Heart left ventricle (tissue), 16 donors: ENCODE measurements at regions not wholly inside any gene's neighbourhood (a gene's known extent, or its start where the extent isn't known, plus 50 kb on each side); places are given as distances from the start of the nearest gene placed in this dataset.
"Not testable (repeated sequence)": the region's sequence is repeated elsewhere in the genome, so short reads cannot be mapped to it uniquely, and the experiment has no call there.

Source experiments
- ATAC-seq, 4 donors: fragments of 200-7000 bp; cut with Tn5 transposase; one replicate each; pipeline ENCODE4 v1.9.1; 2020 to 2022; ENCODE audit warnings: moderate library complexity in 4 of 4, mild to moderate bottlenecking in 3 of 4, moderate number of reproducible peaks in 1 of 4
- DNase-seq, 5 donors: peaks; one replicate each; pipeline ENCODE4 v3.0.0-alpha.2; 2020
- H3K27ac ChIP-seq, 12 donors: fragments of 200-600 bp; sonication (generic) in 4 of 12; one replicate each; pipeline versions ENCODE4 v1.5.0 to v1.8.0; 2016 to 2022; ENCODE audit warnings: mild to moderate bottlenecking in 2 of 12
- H3K27me3 ChIP-seq, 9 donors: fragments of 200-600 bp; sonication (generic) in 2 of 9; one replicate each; pipeline versions ENCODE4 v1.5.1 to v1.8.0; 2016 to 2022; ENCODE audit warnings: mild to moderate bottlenecking in 3 of 9
- H3K36me3 ChIP-seq, 9 donors: fragments of 200-600 bp; sonication (generic) in 2 of 9; one replicate each; pipeline versions ENCODE4 v1.5.0 to v1.8.0; 2018 to 2022; ENCODE audit warnings: mild to moderate bottlenecking in 2 of 9
- H3K4me1 ChIP-seq, 12 donors: fragments of 200-600 bp; sonication (generic) in 4 of 12; one replicate each; pipeline versions ENCODE4 v1.5.0 to v1.8.0; 2016 to 2022; ENCODE audit warnings: mild to moderate bottlenecking in 3 of 12
- H3K4me3 ChIP-seq, 12 donors: fragments of 200-600 bp; sonication (generic) in 4 of 12; one replicate each; pipeline versions ENCODE4 v1.5.0 to v1.8.0; 2017 to 2022; ENCODE audit warnings: mild to moderate bottlenecking in 9 of 12, moderate library complexity in 4 of 12
- H3K9me3 ChIP-seq, 12 donors: fragments of 200-600 bp; sonication (generic) in 4 of 12; one replicate each; pipeline versions ENCODE4 v1.5.0 to v1.8.0; 2016 to 2022; ENCODE audit warnings: mild to moderate bottlenecking in 1 of 12
- POLR2A ChIP-seq, 2 donors: fragments of 450-650 bp; IDR thresholded peaks; one replicate each; pipeline ENCODE4 v1.6.1; 2017; ENCODE audit warnings: antibody characterized with exemption in 2 of 2, mild to moderate bottlenecking in 2 of 2, moderate library complexity in 2 of 2
- WGBS, 4 donors: extraction: QIAGEN DNeasy Blood & Tissue Kit in 2 of 4; methylation state at CpG; one replicate each; pipeline versions ENCODE4 v1.1.5 to v1.1.7; 2013 to 2018; 5-methylcytosine and 5-hydroxymethylcytosine counted together
- intact Hi-C, 10 donors: fragments of 100-400 bp; cut with DNase I; formaldehyde crosslinking; loops; one replicate each; pipeline versions ENCODE4 v1.11.1 to v1.14.2; 2022
- TF ChIP-seq, protein P1 (sequence below), 12 donors: fragments of 200-600 bp; sonication (generic) in 4 of 12; IDR thresholded peaks; one replicate each; pipeline versions ENCODE4 v1.5.0 to v1.8.0; 2018 to 2022; ENCODE audit warnings: antibody characterized with exemption in 12 of 12, mild to moderate bottlenecking in 5 of 12
- donor health status: ischemic (EF 13 %, LVEDD 7.1; RV severe dilation, severe dysfunction).
- donor health status: healthy with polysubstance abuse.
- donor health status: DM: no; HTN: yes; CAD: no.
- donor health status: DM: no; HTN: no; CAD: no.
- donor health status: ischemic (EF 25% LVEDD 6.9; RV normal size, moderate dysfunction).
- donor health status: ischemic (EF 25% LVEDD 5.7; RV mildly dilated, moderate dysfunction).
- donor health status: healthy.
- donor health status: DM: yes; HTN: yes; CAD: no.
- donor health status: ischemic (EF 35%, LVEDD 5.7; RV mildly dilated, moderate dysfunction).
- donor health status: nonischemic (EF 11% LVEDD 7.7; RV severe dilation, severe dysfunction).
- donor health status: DM: yes; HTN: yes; CAD: no.
- donor health status: PGD.
- donor health status: ischemic (EF 29% LVEDD 5.4; RV normal size, mild dysfunction).
- donor health status: nonischemic (EF 23%, LVEDD 6.1; RV moderate dilation, normal function).

- Histone ChIP-seq H3K4me1 (no peaks in the 10 kb centered on the region), H3K36me3 (no peaks in the 10 kb centered on the region), H3K27me3 (no peaks in the 10 kb centered on the region), H3K4me3 (no peak overlapping the region), H3K27ac (no peak overlapping the region), H3K9me3 (peaks cover 0 to 9% (median 0%) of the 10 kb centered on the region in 12 donors)
- TF ChIP-seq POLR2A (IDR thresholded peaks at IDR 0.05): no peak
- ATAC-seq (no peak), DNase-seq (no peak)
- 81 to 86% (median 84%) methylated on average over 4 of the region's 4 CpGs for WGBS, 4 donors
- intact Hi-C loops: no loop called here
Measured at GRCh38 chr12:61220337-61220736, 1039.9 kb upstream of the USP15 start.

DNA sequence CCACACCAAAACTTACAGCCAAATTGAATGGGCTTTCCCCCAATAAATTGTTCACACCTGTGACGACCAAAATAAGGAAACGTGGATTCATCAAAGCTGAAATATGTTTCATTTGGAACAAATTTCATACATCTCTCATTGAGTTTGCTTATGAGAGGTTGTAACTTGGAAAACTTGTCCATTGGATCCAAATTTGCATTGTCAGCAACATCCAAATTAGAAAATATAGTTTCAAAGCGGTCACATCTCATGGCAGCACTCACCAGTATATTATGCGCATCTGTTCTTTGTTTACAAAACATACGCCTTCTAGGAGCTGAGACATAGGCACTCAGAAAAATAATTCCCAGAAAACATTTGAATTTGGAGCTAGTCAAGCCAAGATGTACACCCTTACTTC is 1028.2 kb upstream of the USP15 start:
- Histone ChIP-seq H3K36me3 (no peaks in the 10 kb centered on the region), H3K9me3 (peaks cover 0 to 29% (median 2%) of the 10 kb centered on the region in 12 donors), H3K27ac (no peak overlapping the region), H3K4me3 (no peak overlapping the region), H3K4me1 (no peaks in the 10 kb centered on the region), H3K27me3 (no peaks in the 10 kb centered on the region)
- DNase-seq (no peak), ATAC-seq (no peak)
- WGBS, 4 donors: 77 to 85% (median 82%) methylated on average over 5 of the region's 5 CpGs
- TF ChIP-seq POLR2A (IDR thresholded peaks at IDR 0.05): no peak
- TF ChIP-seq, protein P1, sequence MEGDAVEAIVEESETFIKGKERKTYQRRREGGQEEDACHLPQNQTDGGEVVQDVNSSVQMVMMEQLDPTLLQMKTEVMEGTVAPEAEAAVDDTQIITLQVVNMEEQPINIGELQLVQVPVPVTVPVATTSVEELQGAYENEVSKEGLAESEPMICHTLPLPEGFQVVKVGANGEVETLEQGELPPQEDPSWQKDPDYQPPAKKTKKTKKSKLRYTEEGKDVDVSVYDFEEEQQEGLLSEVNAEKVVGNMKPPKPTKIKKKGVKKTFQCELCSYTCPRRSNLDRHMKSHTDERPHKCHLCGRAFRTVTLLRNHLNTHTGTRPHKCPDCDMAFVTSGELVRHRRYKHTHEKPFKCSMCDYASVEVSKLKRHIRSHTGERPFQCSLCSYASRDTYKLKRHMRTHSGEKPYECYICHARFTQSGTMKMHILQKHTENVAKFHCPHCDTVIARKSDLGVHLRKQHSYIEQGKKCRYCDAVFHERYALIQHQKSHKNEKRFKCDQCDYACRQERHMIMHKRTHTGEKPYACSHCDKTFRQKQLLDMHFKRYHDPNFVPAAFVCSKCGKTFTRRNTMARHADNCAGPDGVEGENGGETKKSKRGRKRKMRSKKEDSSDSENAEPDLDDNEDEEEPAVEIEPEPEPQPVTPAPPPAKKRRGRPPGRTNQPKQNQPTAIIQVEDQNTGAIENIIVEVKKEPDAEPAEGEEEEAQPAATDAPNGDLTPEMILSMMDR (IDR thresholded peaks at IDR 0.05): no peak
- intact Hi-C loops: no loop called here

- Histone ChIP-seq H3K4me3 (no peak overlapping the region), H3K4me1 (no peaks in the 10 kb centered on the region), H3K27me3 (no peaks in the 10 kb centered on the region), H3K36me3 (no peaks in the 10 kb centered on the region), H3K9me3 (peaks cover 0 to 13% (median 0%) of the 10 kb centered on the region in 12 donors), H3K27ac (no peak overlapping the region)
- DNase-seq (no peak), ATAC-seq (no peak)
- TF ChIP-seq, protein P1 (IDR thresholded peaks at IDR 0.05): no peak
- TF ChIP-seq POLR2A (IDR thresholded peaks at IDR 0.05): no peak
- 72 to 84% (median 77%) methylated on average over 2 of the region's 2 CpGs for whole genome bisulfite sequencing, 4 donors
- intact Hi-C loops: no loop called here
Measured at GRCh38 chr12:61250303-61250702, 1009.9 kb upstream of the USP15 start.

DNA sequence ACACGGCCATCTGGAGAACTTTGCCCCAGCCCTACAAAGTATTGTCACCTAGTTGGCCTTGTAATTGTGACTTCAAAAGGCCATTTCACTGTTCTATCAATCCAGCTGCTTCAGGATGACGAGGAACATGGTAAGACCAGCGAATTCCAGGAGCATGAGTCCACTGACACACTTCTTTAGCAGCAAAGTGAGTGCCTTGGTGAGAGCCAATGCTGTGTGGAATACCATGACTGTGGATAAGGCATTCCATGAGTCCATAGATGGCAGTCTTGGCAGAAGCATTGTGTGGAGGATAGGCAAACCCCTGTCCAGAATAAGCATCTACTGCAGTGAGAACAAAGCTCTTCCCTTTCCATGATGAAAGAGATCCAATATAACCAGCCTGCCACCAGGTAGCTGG is 1009.1 kb upstream of the USP15 start:
- 47 to 58% (median 50%) methylated on average over 3 of the region's 3 CpGs for WGBS, 4 donors
- no peak for TF ChIP-seq POLR2A (IDR thresholded peaks at IDR 0.05)
- TF ChIP-seq, protein P1 (IDR thresholded peaks at IDR 0.05): no peak
- ATAC-seq: no peak
- Histone ChIP-seq H3K9me3 (peaks cover 0 to 13% (median 0%) of the 10 kb centered on the region in 12 donors), H3K27me3 (no peaks in the 10 kb centered on the region), H3K4me3 (no peak overlapping the region), H3K36me3 (no peaks in the 10 kb centered on the region), H3K4me1 (no peaks in the 10 kb centered on the region), H3K27ac (no peak overlapping the region)
- DNase-seq: no peak
- intact Hi-C loops: no loop called here

DNA sequence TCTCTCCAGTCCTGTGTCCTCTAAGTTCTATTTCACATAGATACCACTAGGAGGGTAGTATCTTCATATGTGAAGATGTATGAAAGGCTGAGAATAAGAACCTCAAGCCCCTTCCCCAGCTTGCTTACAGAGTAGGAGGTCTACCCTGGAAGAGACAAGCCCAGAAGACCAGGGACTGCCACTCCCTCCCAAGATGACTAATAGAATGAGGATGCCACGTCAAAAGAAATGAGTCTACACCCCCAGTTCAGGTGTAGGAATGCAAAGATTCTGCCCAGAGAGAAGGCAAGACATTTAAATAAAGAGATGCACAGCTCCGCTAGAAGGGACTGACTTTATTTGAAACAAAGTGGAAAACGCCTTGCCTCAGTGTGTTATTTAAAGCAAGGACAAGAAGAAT is 1006.0 kb upstream of the USP15 start:
- DNase-seq: no peak
- H3K4me3 ChIP-seq: no peak overlapping the region
- H3K36me3 ChIP-seq: no peaks in the 10 kb centered on the region
- intact Hi-C loops: no loop called here
- H3K27ac ChIP-seq: no peak overlapping the region
- ATAC-seq: no peak
- H3K4me1 ChIP-seq: no peaks in the 10 kb centered on the region
- WGBS, 4 donors: 63 to 74% (median 67%) methylated on average over 3 of the region's 3 CpGs
- H3K27me3 ChIP-seq: no peaks in the 10 kb centered on the region
- peaks cover 0 to 13% (median 0%) of the 10 kb centered on the region in 12 donors for H3K9me3 ChIP-seq
- TF ChIP-seq POLR2A (IDR thresholded peaks at IDR 0.05): no peak
- TF ChIP-seq, protein P1 (IDR thresholded peaks at IDR 0.05): no peak

GRCh38 chr12:61264294-61264693 is 995.9 kb upstream of the USP15 start:
- H3K36me3 ChIP-seq, ATAC-seq, H3K27ac ChIP-seq, intact Hi-C loops, H3K27me3 ChIP-seq, DNase-seq, H3K4me1 ChIP-seq, H3K4me3 ChIP-seq: not testable (repeated sequence)
- H3K9me3 ChIP-seq: peaks cover 0 to 31% (median 13%) of the 10 kb centered on the region in 12 donors
